HEK293 (cell line): ENCODE measurements at regions not wholly inside any gene's neighbourhood (a gene's known extent, or its start where the extent isn't known, plus 50 kb on each side); places are given as distances from the start of the nearest gene placed in this dataset.

Experiments
- SP2 ChIP-seq: fragments of 450-650 bp; formaldehyde crosslinking; IDR thresholded peaks from 2 replicates; pipeline ENCODE4 v1.5.1; 2016; ENCODE audit warnings: missing biosample characterization, missing genetic modification characterization
- ZBTB8A ChIP-seq: fragments of 450-650 bp; formaldehyde crosslinking; IDR thresholded peaks from 2 replicates; pipeline ENCODE4 v1.5.1; 2016; ENCODE audit warnings: missing biosample characterization, missing genetic modification characterization
- ZFHX2 ChIP-seq: fragments of 450-650 bp; formaldehyde crosslinking; conservative IDR thresholded peaks from 2 replicates; pipeline ENCODE4 v1.5.1; 2016; ENCODE audit warnings: missing biosample characterization, missing genetic modification characterization
- ZNF19 ChIP-seq: fragments of 450-650 bp; formaldehyde crosslinking; IDR thresholded peaks from 2 replicates; pipeline ENCODE4; 2016; ENCODE audit warnings: missing biosample characterization, missing genetic modification characterization, low read depth
- ZNF274 ChIP-seq, 2 experiments: fragments of 200-500 bp in 1 of 2; fragments of 450-650 bp in 1 of 2; sonication (Bioruptor generic) in 1 of 2; formaldehyde crosslinking in 1 of 2; IDR thresholded peaks; 2 replicates each; pipeline versions ENCODE4 v1.5.1 to v1.6.1; 2014 to 2016; ENCODE audit warnings: borderline replicate concordance in 1 of 2, inconsistent platforms in 1 of 2, low read length in 1 of 2, missing biosample characterization in 1 of 2, missing genetic modification characterization in 1 of 2
- ZNF580 ChIP-seq: fragments of 450-650 bp; formaldehyde crosslinking; IDR thresholded peaks from 2 replicates; pipeline ENCODE4 v1.5.1; 2016; ENCODE audit warnings: missing biosample characterization, missing genetic modification characterization
- TF ChIP-seq, protein P1 (sequence below): fragments of 450-650 bp; formaldehyde crosslinking; IDR thresholded peaks from 2 replicates; pipeline ENCODE4 v1.5.1; 2016; ENCODE audit warnings: missing biosample characterization, missing genetic modification characterization
- TF ChIP-seq, protein P2 (sequence below): fragments of 450-650 bp; formaldehyde crosslinking; IDR thresholded peaks from 2 replicates; pipeline ENCODE4 v1.5.1; 2017; ENCODE audit warnings: missing biosample characterization, missing genetic modification characterization

- TF ChIP-seq ZNF274 (IDR thresholded peaks at IDR 0.05; ENCODE audit: low read length): no peak
- no peak for TF ChIP-seq ZNF274 (tag by site-specific recombination; IDR thresholded peaks at IDR 0.05; ENCODE audit: borderline replicate concordance)
- TF ChIP-seq SP2 (tag by site-specific recombination): no peak
- no peak for TF ChIP-seq ZFHX2 (tag by site-specific recombination)
- TF ChIP-seq, protein P1, sequence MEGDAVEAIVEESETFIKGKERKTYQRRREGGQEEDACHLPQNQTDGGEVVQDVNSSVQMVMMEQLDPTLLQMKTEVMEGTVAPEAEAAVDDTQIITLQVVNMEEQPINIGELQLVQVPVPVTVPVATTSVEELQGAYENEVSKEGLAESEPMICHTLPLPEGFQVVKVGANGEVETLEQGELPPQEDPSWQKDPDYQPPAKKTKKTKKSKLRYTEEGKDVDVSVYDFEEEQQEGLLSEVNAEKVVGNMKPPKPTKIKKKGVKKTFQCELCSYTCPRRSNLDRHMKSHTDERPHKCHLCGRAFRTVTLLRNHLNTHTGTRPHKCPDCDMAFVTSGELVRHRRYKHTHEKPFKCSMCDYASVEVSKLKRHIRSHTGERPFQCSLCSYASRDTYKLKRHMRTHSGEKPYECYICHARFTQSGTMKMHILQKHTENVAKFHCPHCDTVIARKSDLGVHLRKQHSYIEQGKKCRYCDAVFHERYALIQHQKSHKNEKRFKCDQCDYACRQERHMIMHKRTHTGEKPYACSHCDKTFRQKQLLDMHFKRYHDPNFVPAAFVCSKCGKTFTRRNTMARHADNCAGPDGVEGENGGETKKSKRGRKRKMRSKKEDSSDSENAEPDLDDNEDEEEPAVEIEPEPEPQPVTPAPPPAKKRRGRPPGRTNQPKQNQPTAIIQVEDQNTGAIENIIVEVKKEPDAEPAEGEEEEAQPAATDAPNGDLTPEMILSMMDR (tag by site-specific recombination): no peak
- TF ChIP-seq, protein P2, sequence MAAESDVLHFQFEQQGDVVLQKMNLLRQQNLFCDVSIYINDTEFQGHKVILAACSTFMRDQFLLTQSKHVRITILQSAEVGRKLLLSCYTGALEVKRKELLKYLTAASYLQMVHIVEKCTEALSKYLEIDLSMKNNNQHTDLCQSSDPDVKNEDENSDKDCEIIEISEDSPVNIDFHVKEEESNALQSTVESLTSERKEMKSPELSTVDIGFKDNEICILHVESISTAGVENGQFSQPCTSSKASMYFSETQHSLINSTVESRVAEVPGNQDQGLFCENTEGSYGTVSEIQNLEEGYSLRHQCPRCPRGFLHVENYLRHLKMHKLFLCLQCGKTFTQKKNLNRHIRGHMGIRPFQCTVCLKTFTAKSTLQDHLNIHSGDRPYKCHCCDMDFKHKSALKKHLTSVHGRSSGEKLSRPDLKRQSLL: no peak
- no peak for TF ChIP-seq ZNF19 (tag by site-specific recombination)
- TF ChIP-seq ZBTB8A: no peak
- no peak for TF ChIP-seq ZNF580
Measured at GRCh38 chr4:33923469-33923868, 2320.8 kb downstream of the ARAP2 start.
